Neural cell (in vitro differentiated cells): ENCODE measurements at regions not wholly inside any gene's neighbourhood (a gene's known extent, or its start where the extent isn't known, plus 50 kb on each side); places are given as distances from the start of the nearest gene placed in this dataset.

Experiments used
- EP300 ChIP-seq: fragments of 450-650 bp; conservative IDR thresholded peaks from 2 replicates; pipeline ENCODE4 v1.6.1; 2014; ENCODE audit warnings: antibody characterized with exemption, mild to moderate bottlenecking, moderate library complexity; ENCODE audit not compliant: poor library complexity, severe bottlenecking
- EZH2 ChIP-seq: fragments of 200-600, 300-800 bp; shearing (Covaris generic), sonication (generic); IDR thresholded peaks from 2 replicates; pipeline ENCODE4 v1.6.1; 2014; ENCODE audit warnings: antibody characterized with exemption, low read length, borderline replicate concordance, mild to moderate bottlenecking; ENCODE audit not compliant: insufficient read depth, poor library complexity, severe bottlenecking
- MXI1 ChIP-seq: fragments of 450-650 bp; conservative IDR thresholded peaks from 2 replicates; pipeline ENCODE4 v1.6.1; 2014; ENCODE audit warnings: antibody characterized with exemption, mild to moderate bottlenecking; ENCODE audit not compliant: poor library complexity, severe bottlenecking
- POLR2AphosphoS5 ChIP-seq: IDR thresholded peaks from 2 replicates; pipeline ENCODE4 v1.6.1; 2012
- RAD21 ChIP-seq: fragments of 450-650 bp; conservative IDR thresholded peaks from 2 replicates; pipeline ENCODE4 v1.6.1; 2014; ENCODE audit warnings: antibody characterized with exemption, mild to moderate bottlenecking, moderate library complexity
- TF ChIP-seq, protein P1 (sequence below): fragments of 450-650 bp; IDR thresholded peaks from 2 replicates; pipeline ENCODE4 v1.5.1; 2014; ENCODE audit warnings: antibody characterized with exemption, mild to moderate bottlenecking, moderate library complexity; ENCODE audit not compliant: poor library complexity, severe bottlenecking
- TF ChIP-seq, protein P2 (sequence below): IDR thresholded peaks from 2 replicates; pipeline ENCODE4 v1.6.1; 2012; ENCODE audit warnings: borderline replicate concordance

GRCh38 chr12:65739606-65740005 lies 84.7 kb upstream of the HMGA2 start:
- TF ChIP-seq, protein P1, sequence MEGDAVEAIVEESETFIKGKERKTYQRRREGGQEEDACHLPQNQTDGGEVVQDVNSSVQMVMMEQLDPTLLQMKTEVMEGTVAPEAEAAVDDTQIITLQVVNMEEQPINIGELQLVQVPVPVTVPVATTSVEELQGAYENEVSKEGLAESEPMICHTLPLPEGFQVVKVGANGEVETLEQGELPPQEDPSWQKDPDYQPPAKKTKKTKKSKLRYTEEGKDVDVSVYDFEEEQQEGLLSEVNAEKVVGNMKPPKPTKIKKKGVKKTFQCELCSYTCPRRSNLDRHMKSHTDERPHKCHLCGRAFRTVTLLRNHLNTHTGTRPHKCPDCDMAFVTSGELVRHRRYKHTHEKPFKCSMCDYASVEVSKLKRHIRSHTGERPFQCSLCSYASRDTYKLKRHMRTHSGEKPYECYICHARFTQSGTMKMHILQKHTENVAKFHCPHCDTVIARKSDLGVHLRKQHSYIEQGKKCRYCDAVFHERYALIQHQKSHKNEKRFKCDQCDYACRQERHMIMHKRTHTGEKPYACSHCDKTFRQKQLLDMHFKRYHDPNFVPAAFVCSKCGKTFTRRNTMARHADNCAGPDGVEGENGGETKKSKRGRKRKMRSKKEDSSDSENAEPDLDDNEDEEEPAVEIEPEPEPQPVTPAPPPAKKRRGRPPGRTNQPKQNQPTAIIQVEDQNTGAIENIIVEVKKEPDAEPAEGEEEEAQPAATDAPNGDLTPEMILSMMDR, result no peak
- TF ChIP-seq, protein P2, sequence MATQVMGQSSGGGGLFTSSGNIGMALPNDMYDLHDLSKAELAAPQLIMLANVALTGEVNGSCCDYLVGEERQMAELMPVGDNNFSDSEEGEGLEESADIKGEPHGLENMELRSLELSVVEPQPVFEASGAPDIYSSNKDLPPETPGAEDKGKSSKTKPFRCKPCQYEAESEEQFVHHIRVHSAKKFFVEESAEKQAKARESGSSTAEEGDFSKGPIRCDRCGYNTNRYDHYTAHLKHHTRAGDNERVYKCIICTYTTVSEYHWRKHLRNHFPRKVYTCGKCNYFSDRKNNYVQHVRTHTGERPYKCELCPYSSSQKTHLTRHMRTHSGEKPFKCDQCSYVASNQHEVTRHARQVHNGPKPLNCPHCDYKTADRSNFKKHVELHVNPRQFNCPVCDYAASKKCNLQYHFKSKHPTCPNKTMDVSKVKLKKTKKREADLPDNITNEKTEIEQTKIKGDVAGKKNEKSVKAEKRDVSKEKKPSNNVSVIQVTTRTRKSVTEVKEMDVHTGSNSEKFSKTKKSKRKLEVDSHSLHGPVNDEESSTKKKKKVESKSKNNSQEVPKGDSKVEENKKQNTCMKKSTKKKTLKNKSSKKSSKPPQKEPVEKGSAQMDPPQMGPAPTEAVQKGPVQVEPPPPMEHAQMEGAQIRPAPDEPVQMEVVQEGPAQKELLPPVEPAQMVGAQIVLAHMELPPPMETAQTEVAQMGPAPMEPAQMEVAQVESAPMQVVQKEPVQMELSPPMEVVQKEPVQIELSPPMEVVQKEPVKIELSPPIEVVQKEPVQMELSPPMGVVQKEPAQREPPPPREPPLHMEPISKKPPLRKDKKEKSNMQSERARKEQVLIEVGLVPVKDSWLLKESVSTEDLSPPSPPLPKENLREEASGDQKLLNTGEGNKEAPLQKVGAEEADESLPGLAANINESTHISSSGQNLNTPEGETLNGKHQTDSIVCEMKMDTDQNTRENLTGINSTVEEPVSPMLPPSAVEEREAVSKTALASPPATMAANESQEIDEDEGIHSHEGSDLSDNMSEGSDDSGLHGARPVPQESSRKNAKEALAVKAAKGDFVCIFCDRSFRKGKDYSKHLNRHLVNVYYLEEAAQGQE, result no peak
- TF ChIP-seq MXI1, result no peak
- TF ChIP-seq EZH2, result no peak
- no peak for TF ChIP-seq EP300
- no peak for TF ChIP-seq POLR2AphosphoS5
- TF ChIP-seq RAD21, result no peak
